GM21528 (cell line): ENCODE measurements at regions not wholly inside any gene's neighbourhood (a gene's known extent, or its start where the extent isn't known, plus 50 kb on each side); places are given as distances from the start of the nearest gene placed in this dataset.

ENCODE experiments used
- ATAC-seq: cut with Tn5 transposase; IDR thresholded peaks from one replicate; pipeline ENCODE4 v1.9.1; 2021; ENCODE audit warnings: mild to moderate bottlenecking, moderate library complexity; ENCODE audit not compliant: unreplicated experiment, low FRiP score

DNA sequence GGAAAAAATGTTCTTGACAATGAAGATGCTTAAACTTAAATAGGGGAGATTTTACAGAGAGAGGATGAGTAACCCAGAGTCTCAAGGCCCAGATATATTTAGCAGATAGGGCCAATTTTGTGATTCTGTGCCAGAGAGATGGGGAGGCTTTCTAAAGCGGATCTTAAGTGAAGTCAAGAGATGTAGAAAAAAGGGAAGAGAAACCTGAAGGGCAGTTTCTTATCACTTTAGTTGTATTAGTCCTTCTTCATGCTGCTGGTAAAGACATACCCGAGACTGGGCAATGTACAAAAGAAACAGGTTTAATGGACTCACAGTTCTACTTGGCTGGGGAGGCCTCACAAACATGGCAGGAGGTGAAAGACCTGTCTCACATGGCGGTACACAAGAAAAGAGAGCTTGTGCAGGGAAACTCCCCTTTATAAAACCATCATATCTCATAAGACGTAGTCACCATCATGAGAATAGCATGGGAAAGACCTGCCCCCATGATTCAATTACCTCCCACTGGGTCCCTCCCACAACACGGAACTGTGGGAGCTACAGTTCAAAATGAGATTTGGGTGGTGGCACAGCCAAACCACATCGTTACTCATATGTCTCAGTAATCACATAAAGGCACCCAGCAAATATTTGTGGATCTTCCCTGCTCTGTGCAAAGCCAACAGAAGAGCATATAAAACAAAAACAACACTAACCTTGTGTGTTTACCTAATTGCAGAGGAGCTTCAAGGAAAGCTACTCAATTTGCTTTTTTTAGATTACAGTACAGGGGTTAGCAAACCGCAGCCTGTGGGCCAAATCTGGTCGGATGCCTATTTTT lies 102.6 kb upstream of the MYCBP2 start:
- ATAC-seq = peak; percentile 90

DNA sequence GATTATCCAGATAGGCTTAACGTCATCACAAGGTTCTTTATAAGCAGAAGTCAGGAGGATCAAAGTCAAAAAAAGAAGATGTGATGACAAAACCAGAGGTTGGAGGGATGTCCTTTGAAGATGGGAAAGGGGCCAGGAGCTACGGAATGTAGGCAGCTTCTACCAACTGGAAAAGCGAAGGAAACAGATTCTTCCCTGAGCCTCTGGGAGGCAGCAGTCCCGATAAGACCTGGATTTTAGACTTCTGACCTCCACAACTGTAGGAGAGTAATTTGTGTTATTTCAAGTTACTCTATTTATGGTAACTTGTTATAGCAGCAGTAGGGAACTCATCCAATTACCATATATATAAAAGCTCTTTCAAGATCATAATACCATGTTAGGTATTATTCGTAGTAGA lies 98.8 kb upstream of the MYCBP2 start:
- no peak for ATAC-seq

DNA sequence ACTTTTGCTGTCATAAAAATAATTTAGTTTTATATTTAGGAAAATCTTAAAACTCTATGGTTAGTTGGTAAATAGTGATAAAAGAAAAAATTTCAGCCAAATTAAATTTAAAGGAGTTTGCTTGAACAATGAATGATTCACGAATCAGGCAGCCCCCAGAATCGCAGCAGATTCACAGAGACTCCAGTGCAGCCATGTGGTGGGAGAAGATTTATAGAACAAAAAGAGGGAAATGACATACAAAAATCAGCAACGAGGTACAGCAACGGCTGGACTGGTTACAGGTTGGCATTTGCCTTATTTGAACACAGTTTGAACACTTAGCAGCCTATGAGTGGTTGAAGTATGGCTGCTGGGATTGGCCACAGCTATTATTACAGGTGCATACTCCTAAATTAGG lies 96.4 kb upstream of the MYCBP2 start:
- ATAC-seq = no peak

DNA sequence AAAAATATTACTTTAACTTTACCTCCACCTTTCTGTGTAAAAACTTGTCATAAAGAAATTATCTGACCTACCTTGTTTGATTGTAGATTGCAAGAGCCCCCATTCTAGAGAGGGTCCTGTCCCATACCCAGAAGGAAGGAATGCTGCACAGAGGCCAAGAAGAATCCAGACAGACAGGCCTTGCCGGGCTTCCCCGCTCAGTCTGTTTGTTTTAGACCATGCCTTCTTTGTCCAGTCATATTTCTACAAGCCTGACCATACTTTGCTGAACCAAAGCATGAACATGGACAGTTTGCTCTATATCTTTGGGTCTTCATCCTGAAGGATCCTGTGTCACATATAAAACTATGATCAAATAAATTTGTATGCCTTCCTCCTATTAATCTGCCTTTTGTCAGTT lies 95.8 kb upstream of the MYCBP2 start:
- no peak for ATAC-seq

DNA sequence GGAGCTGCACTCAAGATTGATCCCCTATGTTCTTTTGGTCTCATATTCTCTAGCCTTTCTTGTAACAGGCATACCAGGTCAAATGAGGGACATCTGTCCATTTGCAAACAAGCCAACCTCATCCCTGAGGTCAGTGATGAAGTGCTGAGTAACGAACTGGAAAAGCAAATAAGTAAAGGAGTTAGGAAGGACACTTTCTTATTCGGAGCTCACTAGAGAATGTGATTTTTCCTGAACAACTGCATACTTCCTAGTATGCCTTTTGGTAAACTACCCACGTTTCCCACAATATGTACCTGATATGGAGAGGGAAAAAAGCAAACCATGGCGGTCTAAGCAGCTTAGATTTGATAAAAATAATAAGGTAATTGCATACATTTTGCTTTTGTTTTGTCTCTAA lies 91.0 kb upstream of the MYCBP2 start:
- no peak for ATAC-seq

DNA sequence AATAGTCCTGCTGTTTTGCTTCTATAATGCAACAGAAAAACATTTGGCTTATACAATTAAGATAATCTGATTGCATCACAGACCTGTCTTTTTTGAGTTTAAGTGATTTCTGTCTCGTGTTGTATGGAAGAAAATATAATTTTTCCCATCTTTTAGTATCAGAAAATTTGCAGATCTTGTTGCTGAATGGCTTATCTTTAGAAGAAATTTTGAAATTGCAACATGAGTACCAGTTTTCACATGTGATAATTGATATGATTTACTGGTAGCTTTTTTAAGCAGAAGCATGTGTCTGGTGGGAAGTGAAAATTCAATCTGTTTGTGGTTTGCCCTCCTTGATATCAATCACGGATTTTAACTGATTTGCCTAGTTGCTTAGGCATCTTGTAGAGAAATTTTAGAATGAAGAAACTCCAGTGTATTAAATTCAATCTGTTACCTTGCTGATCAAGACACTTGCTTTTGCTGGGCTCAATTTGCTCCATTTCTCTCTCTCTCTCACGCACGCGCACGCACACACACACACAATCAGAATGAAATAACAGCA lies 89.8 kb upstream of the MYCBP2 start:
- no peak for ATAC-seq

DNA sequence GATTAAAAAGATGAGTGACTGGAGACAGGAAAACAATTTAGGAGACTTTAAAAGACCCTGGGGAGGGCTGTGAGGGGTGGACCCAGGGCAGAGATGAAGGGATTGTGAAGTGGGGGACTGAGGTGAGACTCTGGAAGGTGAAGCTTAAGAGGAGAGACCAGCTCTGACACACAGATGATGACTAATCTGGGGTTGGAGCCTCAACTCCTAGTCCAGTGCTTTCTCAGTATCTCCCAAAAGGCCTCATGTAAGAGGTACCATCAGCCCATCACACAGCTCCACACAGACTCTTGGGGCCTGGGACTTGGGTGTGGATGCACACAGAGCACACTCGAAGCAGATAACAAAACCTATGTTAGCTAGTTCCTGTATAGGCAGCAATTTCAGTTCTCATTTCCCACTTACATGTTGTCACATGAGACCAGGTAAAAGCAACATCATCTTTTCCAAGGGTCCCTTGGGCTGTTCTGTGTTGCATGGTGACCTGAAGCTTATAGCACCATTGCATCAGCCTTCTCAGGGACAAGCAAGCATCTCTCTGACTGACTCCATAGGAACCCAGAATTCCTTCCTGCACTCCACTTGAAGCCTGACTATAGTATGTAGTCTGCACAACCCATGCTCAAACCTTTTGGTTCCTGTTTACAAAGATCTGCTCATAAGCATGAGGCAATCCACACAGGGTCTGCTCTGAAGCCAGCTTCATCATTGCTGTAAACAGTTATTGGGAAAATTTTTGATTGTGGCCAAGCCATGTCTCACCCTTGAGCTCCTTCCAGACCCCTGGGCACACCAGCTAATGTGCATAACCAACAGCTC lies 88.6 kb upstream of the MYCBP2 start:
- peak; percentile 85 for ATAC-seq

DNA sequence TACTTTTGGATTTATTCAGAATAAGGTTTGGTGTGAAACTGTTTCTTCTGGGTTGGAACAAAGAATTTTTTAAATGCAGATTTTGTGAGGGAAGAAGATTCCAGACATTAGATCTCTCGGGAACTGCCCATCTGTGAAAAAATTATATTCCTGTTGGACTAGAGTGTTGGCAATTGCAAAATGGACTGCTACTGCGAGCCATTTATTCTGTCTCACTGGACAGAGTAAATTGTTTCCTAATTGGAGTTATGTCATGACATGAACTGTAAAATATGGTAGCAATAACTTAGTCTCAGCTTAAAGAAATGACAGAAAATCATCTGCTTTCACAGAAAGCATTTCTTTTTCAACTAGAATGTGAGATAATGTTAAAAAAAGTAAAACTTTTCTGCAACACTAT lies 86.0 kb upstream of the MYCBP2 start:
- no peak for ATAC-seq

DNA sequence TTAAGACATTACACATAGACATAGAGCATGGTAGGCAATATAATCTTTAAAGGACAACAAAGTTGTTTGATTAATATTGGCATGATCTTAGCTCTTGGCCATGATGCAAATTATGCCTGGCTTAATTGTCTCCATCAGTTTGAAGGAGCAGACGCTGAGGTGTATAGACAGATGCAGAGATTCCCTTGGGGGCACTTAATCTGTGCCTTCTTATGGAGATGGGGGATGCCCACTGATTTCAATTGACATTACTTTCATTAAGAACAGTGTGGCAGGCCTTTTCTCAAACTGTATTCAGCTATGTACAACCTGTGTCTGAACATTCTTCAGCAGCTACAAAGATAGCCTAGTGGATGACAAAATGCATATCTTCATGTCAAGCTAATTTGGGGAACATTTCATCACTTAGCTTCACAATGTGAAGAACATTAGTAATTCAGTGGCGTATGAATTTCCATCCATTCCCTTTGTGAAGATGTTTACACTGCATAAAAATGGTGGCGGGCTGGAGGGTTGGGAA lies 85.3 kb upstream of the MYCBP2 start:
- no peak for ATAC-seq

DNA sequence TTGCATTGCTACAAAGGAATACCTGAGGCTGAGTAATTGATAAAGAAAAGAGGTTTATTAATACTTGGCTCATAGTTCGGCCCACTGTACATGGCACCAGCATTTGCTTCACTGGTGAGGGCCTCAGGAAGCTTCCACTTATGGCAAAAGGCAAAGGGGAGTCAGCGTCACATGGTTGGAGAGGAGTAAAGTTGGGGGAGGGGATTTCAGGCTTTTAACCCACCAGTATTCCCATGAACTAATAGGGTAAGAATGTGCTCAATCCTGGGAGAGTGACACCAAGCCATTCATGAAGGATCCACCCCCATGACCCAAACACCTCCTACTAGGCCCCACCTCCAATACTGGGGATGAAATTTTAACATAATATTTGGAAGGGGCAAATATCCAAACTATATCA lies 82.5 kb upstream of the MYCBP2 start:
- ATAC-seq = no peak

DNA sequence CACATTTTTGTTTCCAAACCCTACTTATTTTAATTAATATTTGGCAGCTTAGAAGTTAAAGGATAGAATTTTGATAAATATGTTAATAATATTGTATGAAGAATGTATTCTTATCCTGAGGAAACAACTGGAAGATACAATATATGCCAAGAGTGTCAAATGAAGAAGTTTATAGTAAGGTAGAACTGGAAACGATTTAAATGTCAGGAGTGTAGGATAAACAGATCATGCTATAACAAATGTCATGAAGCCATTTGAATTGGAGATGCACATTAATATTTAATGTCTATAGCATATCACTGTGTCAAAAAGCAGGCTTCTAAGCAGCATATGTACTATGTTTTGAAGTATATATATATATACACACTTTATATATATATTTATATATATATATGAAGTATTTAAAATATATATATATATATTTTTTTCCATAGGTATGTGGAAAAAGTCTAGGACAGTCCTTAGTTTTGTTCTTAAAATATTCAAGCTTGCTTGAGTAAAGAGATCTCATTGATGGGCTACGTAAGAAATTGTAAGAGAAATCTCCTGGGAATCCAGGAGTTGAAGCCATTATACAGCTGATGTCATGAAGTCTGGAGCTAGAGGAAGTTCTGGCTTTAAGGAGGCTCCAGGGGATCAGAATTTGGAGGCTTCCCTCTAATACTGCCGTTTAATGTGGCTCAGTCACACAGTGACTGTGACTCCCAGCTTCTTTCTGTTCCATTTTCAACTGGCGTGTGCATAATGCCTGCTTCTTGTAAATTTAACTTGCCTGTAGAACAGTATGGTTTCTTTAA lies 79.9 kb upstream of the MYCBP2 start:
- no peak for ATAC-seq

DNA sequence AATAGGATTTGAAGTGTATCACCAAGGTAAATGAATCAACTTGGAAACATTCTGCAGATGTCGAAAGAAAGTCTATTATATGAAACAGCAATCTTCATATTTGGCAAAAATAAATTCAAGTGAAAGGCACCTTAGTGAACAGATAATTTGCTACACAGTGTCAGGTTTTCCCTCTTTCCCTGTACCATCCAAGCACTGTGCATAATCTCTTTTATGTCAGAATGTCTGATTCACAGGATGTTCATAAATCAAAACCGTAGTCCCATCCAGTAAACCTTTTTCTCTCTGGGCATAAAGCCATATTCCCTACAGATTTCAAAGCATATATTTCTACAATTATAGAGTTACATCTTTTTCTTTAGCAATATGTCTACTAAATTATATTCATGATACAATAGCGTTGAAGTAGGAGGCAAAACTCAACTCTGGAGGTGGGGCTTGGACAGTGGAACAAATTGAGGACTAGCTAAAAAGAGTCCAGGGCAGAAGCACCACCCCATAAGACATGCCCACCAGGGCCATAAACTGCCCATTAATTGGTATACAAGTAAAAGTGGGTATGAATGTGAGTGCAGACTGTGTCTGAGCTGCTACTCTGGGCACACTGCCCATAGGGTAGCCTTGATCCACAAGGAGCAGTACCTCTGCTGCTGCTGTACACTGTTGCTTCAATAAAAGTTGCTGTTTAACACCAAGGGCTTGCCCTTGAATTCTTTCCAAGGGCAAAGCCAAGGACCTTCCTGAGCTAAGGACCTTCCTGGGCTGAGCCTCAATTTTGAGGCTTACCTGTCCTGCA lies 72.1 kb upstream of the MYCBP2 start:
- ATAC-seq = no peak

DNA sequence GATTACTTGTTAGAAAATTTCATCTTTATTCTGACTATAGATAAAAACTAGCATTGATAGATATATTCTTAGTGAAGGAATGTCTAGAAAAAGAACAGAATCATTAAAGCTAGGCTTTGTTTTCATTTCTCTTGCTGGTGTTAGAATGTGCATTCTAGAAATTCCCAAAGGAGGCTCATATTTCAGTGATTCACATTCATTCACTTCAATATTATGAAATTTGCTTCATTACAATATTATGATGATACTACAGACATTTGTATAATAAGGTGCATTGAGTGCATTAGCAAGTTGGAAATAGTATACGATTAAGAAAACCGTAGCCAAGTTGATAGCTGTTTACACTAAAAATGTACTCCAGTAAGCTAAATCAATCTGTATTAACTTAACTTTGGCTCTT lies 70.7 kb upstream of the MYCBP2 start:
- no peak for ATAC-seq

DNA sequence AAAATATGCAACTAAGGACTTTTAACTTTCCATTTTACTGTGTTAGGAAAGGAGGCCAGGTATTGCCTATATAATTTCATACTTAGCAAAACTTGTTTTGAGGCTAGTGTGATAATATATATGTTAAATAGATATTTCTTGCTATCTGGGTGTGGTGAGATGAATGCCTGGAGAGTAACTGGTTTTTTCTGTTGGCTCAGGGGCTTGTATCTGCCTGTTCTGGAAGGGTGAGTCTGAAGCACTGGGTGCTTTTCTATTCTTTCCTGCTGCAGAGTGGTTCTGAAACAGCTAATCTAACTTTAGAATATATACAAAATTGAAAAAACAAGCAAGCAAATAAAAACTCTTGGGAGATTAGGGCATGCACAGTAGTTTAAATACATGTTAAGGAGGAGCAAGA lies 64.6 kb upstream of the MYCBP2 start:
- ATAC-seq = no peak

DNA sequence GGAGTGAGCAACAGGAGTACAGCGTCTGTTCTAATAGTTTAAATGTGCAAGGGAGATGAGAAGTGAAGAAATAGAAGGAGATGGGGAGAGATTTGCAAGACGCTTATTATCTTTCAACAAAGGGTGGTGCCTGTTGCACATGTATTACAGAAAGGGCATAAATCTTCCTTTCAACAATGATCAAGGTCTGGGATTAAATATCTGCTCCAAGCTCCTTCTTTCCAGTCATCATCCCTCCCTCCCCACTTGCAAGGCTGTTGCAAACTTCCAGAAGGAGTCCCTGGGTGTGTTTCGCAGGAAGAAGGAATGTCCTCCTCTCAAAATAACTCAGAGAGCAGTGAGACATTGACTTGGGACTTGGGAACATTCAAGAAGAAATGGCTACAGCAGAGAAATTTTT lies 63.5 kb upstream of the MYCBP2 start:
- ATAC-seq = no peak

DNA sequence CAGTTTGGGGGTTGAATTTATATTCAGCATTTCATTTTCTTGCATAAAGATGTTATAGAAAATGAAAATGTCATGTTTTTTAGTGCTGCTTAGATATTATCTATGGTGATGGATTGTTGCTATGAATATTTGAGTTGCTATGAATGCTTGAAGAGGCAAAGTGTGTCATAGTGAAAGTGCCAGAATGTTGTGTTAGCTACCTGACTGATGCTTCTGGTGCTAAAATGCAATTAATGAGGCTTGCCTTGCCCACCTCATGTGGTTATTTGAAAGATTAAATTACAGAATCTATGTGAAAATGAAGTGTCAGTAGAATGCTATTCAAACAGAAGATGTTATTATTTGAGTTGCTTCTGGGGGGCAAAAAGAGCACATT lies 62.7 kb upstream of the MYCBP2 start:
- no peak for ATAC-seq

DNA sequence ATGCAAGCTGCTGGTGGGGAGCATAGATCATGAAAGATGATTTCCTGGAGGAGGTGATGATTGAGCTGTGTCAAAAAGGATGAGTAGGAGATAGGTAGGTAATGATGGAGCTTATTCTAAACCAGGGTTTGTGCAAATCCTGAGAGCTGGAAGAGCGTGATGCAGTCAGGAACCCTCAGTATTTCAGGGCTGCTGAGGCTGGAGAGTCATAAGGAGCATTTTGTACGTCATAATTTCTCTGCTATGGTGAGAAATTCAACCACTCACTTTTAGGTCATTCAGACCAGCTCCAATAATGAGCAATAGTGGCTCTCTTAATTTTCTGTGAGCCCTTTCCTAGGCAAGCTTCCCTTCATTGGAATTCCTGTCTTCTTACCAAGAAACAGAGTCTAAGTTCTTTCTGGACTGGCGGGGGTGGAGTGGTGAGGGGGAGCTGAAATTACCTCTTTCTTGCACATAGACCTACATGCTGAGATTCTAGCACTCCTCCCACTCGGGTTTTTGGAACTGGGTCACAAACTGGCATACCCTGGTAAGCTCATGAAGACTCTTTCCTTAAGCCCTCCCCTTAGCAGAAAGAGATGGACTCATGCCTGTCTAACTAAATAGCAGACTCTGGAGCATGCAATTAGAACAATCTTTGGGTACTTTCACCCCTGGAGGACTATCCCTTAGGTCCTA lies 62.2 kb upstream of the MYCBP2 start:
- ATAC-seq = no peak

DNA sequence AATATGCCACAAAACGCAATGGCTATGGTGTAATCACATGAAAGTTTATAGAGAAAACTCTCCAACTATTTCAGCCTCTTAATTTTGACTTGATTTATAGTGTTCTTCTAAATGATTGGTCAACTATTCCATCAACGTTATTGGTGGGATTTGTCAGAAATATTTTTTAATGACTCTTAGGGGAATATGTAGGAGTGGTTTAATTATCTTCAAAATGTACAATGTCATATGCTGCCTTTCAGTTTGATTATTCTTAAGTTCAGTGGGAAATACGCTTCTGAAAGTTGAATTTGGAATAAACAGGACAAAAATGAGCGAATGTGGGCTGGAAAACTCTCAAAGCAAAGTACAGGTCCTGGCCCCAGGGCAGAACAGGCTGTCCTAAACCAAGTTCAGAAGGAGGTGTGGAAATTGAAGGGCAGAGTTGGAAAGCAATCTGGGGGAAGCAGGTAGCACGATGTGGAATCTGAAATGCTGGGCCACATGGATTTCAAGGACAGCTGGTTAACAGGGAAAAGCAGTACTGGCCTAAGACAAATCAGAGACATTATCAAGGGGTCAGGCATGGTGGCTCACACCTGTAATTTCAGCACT lies 60.8 kb upstream of the MYCBP2 start:
- ATAC-seq = no peak
